ENCODE measurements at regions not wholly inside any gene's neighbourhood (a gene's known extent, or its start where the extent isn't known, plus 50 kb on each side); places are given as distances from the start of the nearest gene placed in this dataset.

- DNase-seq (ENCODE audit: low read depth): no peak
Observed at GRCh38 chr12:132393245-132393795, 63.9 kb upstream of the GALNT9 start.

GRCh38 chr12:132392389-132393244, 63.2 kb upstream of the GALNT9 start:
- no peak for DNase-seq (ENCODE audit: low read depth)

GRCh38 chr12:132391326-132392041, 62.1 kb upstream of the GALNT9 start:
- no peak for DNase-seq (ENCODE audit: low read depth)

GRCh38 chr12:132390287-132391076, 61.1 kb upstream of the GALNT9 start:
- DNase-seq (ENCODE audit: low read depth): no peak

- DNase-seq (ENCODE audit: low read depth): no peak
Observed at GRCh38 chr12:132389526-132390286, 60.3 kb upstream of the GALNT9 start.

- no peak for DNase-seq (ENCODE audit: low read depth)
Observed at GRCh38 chr12:132389026-132389425, 59.6 kb upstream of the GALNT9 start.

GRCh38 chr12:132388379-132389015, 59.1 kb upstream of the GALNT9 start:
- DNase-seq (ENCODE audit: low read depth): no peak

- DNase-seq (ENCODE audit: low read depth): no peak
Observed at GRCh38 chr12:132386926-132387497, 57.6 kb upstream of the GALNT9 start.

- no peak for DNase-seq (ENCODE audit: low read depth)
Observed at GRCh38 chr12:132385923-132386751, 56.7 kb upstream of the GALNT9 start.

- DNase-seq (ENCODE audit: low read depth): no peak
Observed at GRCh38 chr12:132384916-132385774, 55.8 kb upstream of the GALNT9 start.

GRCh38 chr12:132380641-132381040, 51.3 kb upstream of the GALNT9 start:
- DNase-seq (ENCODE audit: low read depth): no peak

GRCh38 chr12:132379996-132380395, 50.6 kb upstream of the GALNT9 start:
- DNase-seq (ENCODE audit: low read depth): no peak

- DNase-seq (ENCODE audit: low read depth): no peak
Observed at GRCh38 chr12:132379576-132379975, 50.2 kb upstream of the GALNT9 start.
